A549 (cell line): ENCODE measurements at regions not wholly inside any gene's neighbourhood (a gene's known extent, or its start where the extent isn't known, plus 50 kb on each side); places are given as distances from the start of the nearest gene placed in this dataset.

Source experiments
- ATAC-seq, 2 experiments: fragments of 200-7000 bp in 1 of 2; fragments of >200 bp in 1 of 2; cut with Nextera tagmentation in 1 of 2; cut with Tn5 transposase in 1 of 2; 3 replicates each; pipeline versions ENCODE4 v1.8.0 to v1.9.1; 2018 to 2020; ENCODE audit warnings: mild to moderate bottlenecking in 1 of 2, moderate library complexity in 1 of 2
- CTCF ChIA-PET: fragments of 300-600 bp; sonication (Branson Sonifier 250); formaldehyde crosslinking; extraction: SDS; loops from one replicate; lab custom pipeline; 2021; ENCODE audit warnings: antibody characterized with exemption, inconsistent platforms; lab: Yijun Ruan, JAX
- POLR2A ChIA-PET: fragments of 350-600 bp; formaldehyde crosslinking; extraction: SDS; loops from one replicate; lab custom pipeline; 2021; ENCODE audit warnings: antibody characterized with exemption, inconsistent platforms; lab: Yijun Ruan, JAX
- DNase-seq, 2 experiments: peaks; one replicate each; pipeline versions ENCODE4 v3.0.0 to v3.0.0-alpha.2; 2011 to 2016; ENCODE audit warnings: low read depth in 1 of 2, low spot score in 1 of 2
- FAIRE-seq: peaks from 2 replicates; lab custom pipeline; 2011; peaks lifted over from hg19 to GRCh38; lab: Jason Lieb, UNC
- H3K27ac ChIP-seq, 2 experiments: fragments of >200 bp; sonication (Bioruptor Twin); formaldehyde crosslinking; 3 replicates each; pipeline ENCODE4 v1.5.1; 2016 to 2017
- H3K4me1 ChIP-seq: fragments of >200 bp; sonication (Bioruptor Twin); formaldehyde crosslinking; 3 replicates; pipeline ENCODE4 v1.6.1; 2016
- H3K4me2 ChIP-seq: fragments of >200 bp; sonication (Bioruptor Twin); formaldehyde crosslinking; 3 replicates; pipeline ENCODE4 v1.6.1; 2016
- H3K4me3 ChIP-seq: fragments of >200 bp; sonication (Bioruptor Twin); formaldehyde crosslinking; 3 replicates; pipeline ENCODE4 v1.5.1; 2016
- H3K9me3 ChIP-seq: fragments of >200 bp; sonication (Bioruptor Twin); formaldehyde crosslinking; 3 replicates; pipeline ENCODE4 v1.6.1; 2016
- CBX2 ChIP-seq: fragments of 200-600 bp; sonication (generic); IDR thresholded peaks from 2 replicates; pipeline ENCODE4 v1.6.1; 2016; ENCODE audit warnings: low read depth, mild to moderate bottlenecking, borderline replicate concordance
- CHD2 ChIP-seq: fragments of 150-350 bp; IDR thresholded peaks from 2 replicates; pipeline ENCODE4 v1.6.1; 2014; ENCODE audit warnings: low read length; ENCODE audit not compliant: partially characterized antibody
- EHF ChIP-seq: fragments of 250-450 bp; sonication (Bioruptor Pico); IDR thresholded peaks from 2 replicates; pipeline ENCODE4 v1.5.0; 2020; ENCODE audit warnings: mild to moderate bottlenecking
- EP300 ChIP-seq, 2 experiments: fragments of >200 bp; sonication (Bioruptor Twin); formaldehyde crosslinking; IDR thresholded peaks; 2 replicates in 1 of 2; 3 replicates in 1 of 2; pipeline ENCODE4 v1.6.1; 2016 to 2017
- ESRRA ChIP-seq: fragments of 150-350 bp; IDR thresholded peaks from 2 replicates; pipeline ENCODE4 v1.6.1; 2014; ENCODE audit warnings: mild to moderate bottlenecking, low read length, borderline replicate concordance
- FOSB ChIP-seq: fragments of 250-450 bp; sonication (Bioruptor Pico); IDR thresholded peaks from 2 replicates; pipeline ENCODE4 v1.5.0; 2020; ENCODE audit warnings: mild to moderate bottlenecking, moderate library complexity
- HDAC2 ChIP-seq: fragments of 200-600 bp; sonication (generic); IDR thresholded peaks from 2 replicates; pipeline ENCODE4 v1.6.1; 2016
- HMGXB4 ChIP-seq: fragments of 250-450 bp; sonication (Bioruptor Pico); IDR thresholded peaks from 2 replicates; pipeline ENCODE4 v1.5.0; 2021; ENCODE audit warnings: mild to moderate bottlenecking, moderate library complexity, borderline replicate concordance
- HOXA7 ChIP-seq: fragments of 250-450 bp; sonication (Bioruptor Pico); IDR thresholded peaks from 2 replicates; pipeline ENCODE4 v1.5.0; 2020; ENCODE audit warnings: mild to moderate bottlenecking, moderate library complexity
- HOXB13 ChIP-seq: fragments of 250-450 bp; sonication (Bioruptor Pico); IDR thresholded peaks from 2 replicates; pipeline ENCODE4 v1.5.0; 2020; ENCODE audit warnings: low read depth, mild to moderate bottlenecking, moderate library complexity
- HOXB5 ChIP-seq: fragments of 250-450 bp; sonication (Bioruptor Pico); IDR thresholded peaks from 2 replicates; pipeline ENCODE4 v1.5.0; 2020; ENCODE audit warnings: mild to moderate bottlenecking, moderate library complexity
- KDM1A ChIP-seq: fragments of 200-600 bp; sonication (generic); IDR thresholded peaks from 2 replicates; pipeline ENCODE4 v1.6.1; 2016; ENCODE audit warnings: low read depth, mild to moderate bottlenecking
- KDM5A ChIP-seq: fragments of 200-600 bp; sonication (generic); IDR thresholded peaks from 2 replicates; pipeline ENCODE4 v1.6.1; 2016; ENCODE audit warnings: antibody characterized with exemption, mild to moderate bottlenecking
- MAFK ChIP-seq: fragments of 450-650 bp; IDR thresholded peaks from 2 replicates; pipeline ENCODE4 v1.6.1; 2014; ENCODE audit not compliant: partially characterized antibody
- MYC ChIP-seq: IDR thresholded peaks from 2 replicates; pipeline ENCODE4 v1.6.1; 2012; ENCODE audit warnings: mild to moderate bottlenecking, inconsistent platforms, low read length, improper control_type of control experiment, borderline replicate concordance
- NPAS2 ChIP-seq: fragments of 250-450 bp; sonication (Bioruptor Pico); IDR thresholded peaks from 2 replicates; pipeline ENCODE4 v1.8.0; 2022; ENCODE audit warnings: mild to moderate bottlenecking, moderate library complexity, borderline replicate concordance
- POLR2AphosphoS2 ChIP-seq: conservative IDR thresholded peaks from 2 replicates; pipeline ENCODE4 v1.6.1; 2012; ENCODE audit warnings: low read length, improper control_type of control experiment, inconsistent platforms
- RAD21 ChIP-seq, 2 experiments: fragments of >200 bp in 1 of 2; sonication (Bioruptor Twin) in 1 of 2; formaldehyde crosslinking in 1 of 2; IDR thresholded peaks in 1 of 2; conservative IDR thresholded peaks in 1 of 2; 2 replicates in 1 of 2; 3 replicates in 1 of 2; pipeline ENCODE4 v1.6.1; 2012 to 2018; ENCODE audit warnings: inconsistent platforms in 1 of 2
- RFX5 ChIP-seq: fragments of 450-650 bp; IDR thresholded peaks from 2 replicates; pipeline ENCODE4 v1.7.1; 2014; ENCODE audit warnings: antibody characterized with exemption, mild to moderate bottlenecking, moderate library complexity
- SMC3 ChIP-seq: fragments of >200 bp; sonication (Bioruptor Twin); formaldehyde crosslinking; IDR thresholded peaks from 3 replicates; pipeline ENCODE4 v1.6.1; 2018; ENCODE audit warnings: inconsistent platforms
- USF2 ChIP-seq: fragments of 450-650 bp; IDR thresholded peaks from 2 replicates; pipeline ENCODE4 v1.6.1; 2014; ENCODE audit warnings: antibody characterized with exemption
- WGBS: methylation state at CpG from one replicate; pipeline ENCODE4 v1.1.6; 2017; ENCODE audit errors: missing lambda C conversion rate; 5-methylcytosine and 5-hydroxymethylcytosine counted together
- TF ChIP-seq, protein P1 (sequence below): IDR thresholded peaks from 2 replicates; pipeline ENCODE4 v1.6.1; 2012
- TF ChIP-seq, protein P2 (sequence below): fragments of >200 bp; sonication (Bioruptor Twin); formaldehyde crosslinking; IDR thresholded peaks from 3 replicates; pipeline ENCODE4 v1.6.1; 2016
- TF ChIP-seq, protein P3 (sequence below): fragments of 200-600 bp; sonication (generic); IDR thresholded peaks from 2 replicates; pipeline ENCODE4 v1.6.1; 2016; ENCODE audit warnings: antibody characterized with exemption, mild to moderate bottlenecking, moderate library complexity

GRCh38 chr6:163741743-163742363, 327.3 kb downstream of the QKI start:
- CTCF ChIA-PET, result no interaction called here
- POLR2A ChIA-PET, result no interaction called here
- FAIRE-seq (no peak), ATAC-seq (no peak), DNase-seq (no peak)
- TF ChIP-seq, protein P1, sequence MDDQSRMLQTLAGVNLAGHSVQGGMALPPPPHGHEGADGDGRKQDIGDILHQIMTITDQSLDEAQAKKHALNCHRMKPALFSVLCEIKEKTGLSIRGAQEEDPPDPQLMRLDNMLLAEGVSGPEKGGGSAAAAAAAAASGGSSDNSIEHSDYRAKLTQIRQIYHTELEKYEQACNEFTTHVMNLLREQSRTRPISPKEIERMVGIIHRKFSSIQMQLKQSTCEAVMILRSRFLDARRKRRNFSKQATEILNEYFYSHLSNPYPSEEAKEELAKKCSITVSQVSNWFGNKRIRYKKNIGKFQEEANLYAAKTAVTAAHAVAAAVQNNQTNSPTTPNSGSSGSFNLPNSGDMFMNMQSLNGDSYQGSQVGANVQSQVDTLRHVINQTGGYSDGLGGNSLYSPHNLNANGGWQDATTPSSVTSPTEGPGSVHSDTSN, result no peak
- TF ChIP-seq RFX5, result no peak
- no peak for TF ChIP-seq HDAC2
- no peak for TF ChIP-seq MYC
- TF ChIP-seq, protein P2, sequence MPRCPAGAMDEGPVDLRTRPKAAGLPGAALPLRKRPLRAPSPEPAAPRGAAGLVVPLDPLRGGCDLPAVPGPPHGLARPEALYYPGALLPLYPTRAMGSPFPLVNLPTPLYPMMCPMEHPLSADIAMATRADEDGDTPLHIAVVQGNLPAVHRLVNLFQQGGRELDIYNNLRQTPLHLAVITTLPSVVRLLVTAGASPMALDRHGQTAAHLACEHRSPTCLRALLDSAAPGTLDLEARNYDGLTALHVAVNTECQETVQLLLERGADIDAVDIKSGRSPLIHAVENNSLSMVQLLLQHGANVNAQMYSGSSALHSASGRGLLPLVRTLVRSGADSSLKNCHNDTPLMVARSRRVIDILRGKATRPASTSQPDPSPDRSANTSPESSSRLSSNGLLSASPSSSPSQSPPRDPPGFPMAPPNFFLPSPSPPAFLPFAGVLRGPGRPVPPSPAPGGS, result no peak
- WGBS, result 59% methylated on average over 11 of the region's 17 CpGs
- Histone ChIP-seq H3K4me2 (no peak overlapping the region), H3K27ac (no peak overlapping the region), H3K4me1 (no peaks in the 10 kb centered on the region), H3K9me3 (no peaks in the 10 kb centered on the region), H3K4me3 (no peak overlapping the region)

DNA sequence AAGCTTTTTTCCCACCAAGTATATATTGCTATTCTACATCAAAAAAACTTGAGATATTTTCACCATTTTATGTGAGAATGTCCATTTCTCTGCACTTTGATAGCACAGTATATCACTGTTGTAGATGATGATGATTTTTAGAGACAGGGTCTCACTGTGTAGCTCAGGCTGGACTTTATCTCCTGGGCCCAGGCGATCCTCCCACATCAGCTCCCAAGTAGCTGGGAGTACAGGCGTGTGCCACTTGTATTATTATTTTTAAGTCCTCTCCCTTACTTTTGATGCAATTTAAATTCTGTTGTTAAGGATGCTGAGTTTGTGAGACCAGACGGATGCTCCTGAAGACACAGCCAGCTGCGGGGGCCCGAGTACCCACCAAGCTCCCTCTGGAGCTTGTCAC, 326.8 kb downstream of the QKI start:
- no peak for TF ChIP-seq RAD21 (conservative IDR thresholded peaks at IDR 0.05 in 1 of 2, IDR thresholded peaks at IDR 0.05 in 1 of 2)
- ATAC-seq (no peak), FAIRE-seq (no peak), DNase-seq (no peak)
- H3K4me3 ChIP-seq, result no peak overlapping the region
- H3K9me3 ChIP-seq, result no peaks in the 10 kb centered on the region
- ChIA-PET CTCF (no interaction called here), POLR2A (no interaction called here)
- H3K4me1 ChIP-seq, result no peaks in the 10 kb centered on the region
- H3K27ac ChIP-seq, result no peak overlapping the region
- WGBS, result 61% methylated on average over 5 of the region's 5 CpGs
- H3K4me2 ChIP-seq, result no peak overlapping the region

DNA sequence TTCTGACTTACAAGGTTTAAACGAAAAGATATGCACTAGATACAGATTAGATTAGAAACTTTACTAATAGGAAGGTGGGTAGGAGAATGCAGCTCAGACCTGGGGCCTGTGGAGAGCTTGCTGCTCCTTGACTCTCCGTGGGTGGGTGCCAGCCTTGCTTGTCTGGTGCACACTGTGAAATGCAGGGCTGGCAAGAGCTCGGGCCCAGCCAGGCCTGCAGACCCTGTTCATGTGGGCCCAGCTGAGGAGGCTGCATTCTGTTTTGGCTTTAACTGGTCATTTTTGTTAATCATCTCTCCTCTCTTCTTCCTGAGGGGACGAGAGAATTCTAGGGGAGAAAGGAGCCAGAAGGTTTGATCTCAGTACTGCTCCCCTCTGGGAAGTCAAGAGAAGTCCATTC, 325.4 kb downstream of the QKI start:
- ATAC-seq (no peak), DNase-seq (no peak), FAIRE-seq (no peak)
- 27% methylated on average over 3 of the region's 4 CpGs for WGBS
- Histone ChIP-seq H3K4me2 (no peak overlapping the region), H3K4me3 (no peak overlapping the region), H3K4me1 (no peaks in the 10 kb centered on the region), H3K9me3 (no peaks in the 10 kb centered on the region), H3K27ac (no peak overlapping the region)
- POLR2A ChIA-PET, result no interaction called here
- TF ChIP-seq HOXB13 (no peak), HMGXB4 (CRISPR knock-in tag) (no peak), HOXB5 (CRISPR knock-in tag) (no peak), HOXA7 (no peak), NPAS2 (CRISPR knock-in tag) (no peak), EP300 (IDR thresholded peaks at IDR 0.05) (no peak), MAFK (no peak), USF2 (no peak), HDAC2 (no peak), POLR2AphosphoS2 (no peak), KDM1A (no peak), FOSB (no peak), SMC3 (no peak), EHF (no peak), ESRRA (no peak), KDM5A (no peak), CBX2 (no peak), CHD2 (no peak)
- TF ChIP-seq, protein P3, sequence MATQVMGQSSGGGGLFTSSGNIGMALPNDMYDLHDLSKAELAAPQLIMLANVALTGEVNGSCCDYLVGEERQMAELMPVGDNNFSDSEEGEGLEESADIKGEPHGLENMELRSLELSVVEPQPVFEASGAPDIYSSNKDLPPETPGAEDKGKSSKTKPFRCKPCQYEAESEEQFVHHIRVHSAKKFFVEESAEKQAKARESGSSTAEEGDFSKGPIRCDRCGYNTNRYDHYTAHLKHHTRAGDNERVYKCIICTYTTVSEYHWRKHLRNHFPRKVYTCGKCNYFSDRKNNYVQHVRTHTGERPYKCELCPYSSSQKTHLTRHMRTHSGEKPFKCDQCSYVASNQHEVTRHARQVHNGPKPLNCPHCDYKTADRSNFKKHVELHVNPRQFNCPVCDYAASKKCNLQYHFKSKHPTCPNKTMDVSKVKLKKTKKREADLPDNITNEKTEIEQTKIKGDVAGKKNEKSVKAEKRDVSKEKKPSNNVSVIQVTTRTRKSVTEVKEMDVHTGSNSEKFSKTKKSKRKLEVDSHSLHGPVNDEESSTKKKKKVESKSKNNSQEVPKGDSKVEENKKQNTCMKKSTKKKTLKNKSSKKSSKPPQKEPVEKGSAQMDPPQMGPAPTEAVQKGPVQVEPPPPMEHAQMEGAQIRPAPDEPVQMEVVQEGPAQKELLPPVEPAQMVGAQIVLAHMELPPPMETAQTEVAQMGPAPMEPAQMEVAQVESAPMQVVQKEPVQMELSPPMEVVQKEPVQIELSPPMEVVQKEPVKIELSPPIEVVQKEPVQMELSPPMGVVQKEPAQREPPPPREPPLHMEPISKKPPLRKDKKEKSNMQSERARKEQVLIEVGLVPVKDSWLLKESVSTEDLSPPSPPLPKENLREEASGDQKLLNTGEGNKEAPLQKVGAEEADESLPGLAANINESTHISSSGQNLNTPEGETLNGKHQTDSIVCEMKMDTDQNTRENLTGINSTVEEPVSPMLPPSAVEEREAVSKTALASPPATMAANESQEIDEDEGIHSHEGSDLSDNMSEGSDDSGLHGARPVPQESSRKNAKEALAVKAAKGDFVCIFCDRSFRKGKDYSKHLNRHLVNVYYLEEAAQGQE, result no peak
- TF ChIP-seq, protein P1, result no peak
- CTCF ChIA-PET, result no interaction called here
